HS-5 (cell line): ENCODE measurements at regions not wholly inside any gene's neighbourhood (a gene's known extent, or its start where the extent isn't known, plus 50 kb on each side); places are given as distances from the start of the nearest gene placed in this dataset.
"Not testable (repeated sequence)": the region's sequence is repeated elsewhere in the genome, so short reads cannot be mapped to it uniquely, and the experiment has no call there.

ENCODE experiments used
- DNase-seq: peaks from one replicate; pipeline ENCODE4 v3.0.0-alpha.2; 2012; ENCODE audit warnings: low read depth

DNA sequence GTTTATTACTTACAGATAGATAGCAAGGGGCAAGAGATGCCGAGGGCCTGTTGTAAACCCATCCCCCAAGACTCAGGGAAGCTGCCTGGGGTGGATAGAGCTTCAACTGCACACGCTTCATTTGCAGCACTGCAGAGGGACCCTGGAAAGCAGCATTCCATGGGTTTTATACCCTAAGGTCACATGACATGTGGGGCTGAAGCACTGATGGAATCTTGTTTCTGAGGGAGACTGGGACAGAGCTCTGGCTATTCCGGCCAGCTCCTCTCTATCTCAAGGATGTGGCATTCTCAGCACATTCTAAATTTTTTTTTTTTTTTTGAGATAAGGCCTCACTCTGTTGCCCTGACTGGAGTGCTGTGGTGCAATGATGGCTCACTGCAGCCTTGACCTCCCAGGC, 300.1 kb downstream of the MYCN start:
- DNase-seq = no peak

- no peak for DNase-seq
These were observed 299.0 kb downstream of the MYCN start for GRCh38 chr2:16239296-16239850.

DNA sequence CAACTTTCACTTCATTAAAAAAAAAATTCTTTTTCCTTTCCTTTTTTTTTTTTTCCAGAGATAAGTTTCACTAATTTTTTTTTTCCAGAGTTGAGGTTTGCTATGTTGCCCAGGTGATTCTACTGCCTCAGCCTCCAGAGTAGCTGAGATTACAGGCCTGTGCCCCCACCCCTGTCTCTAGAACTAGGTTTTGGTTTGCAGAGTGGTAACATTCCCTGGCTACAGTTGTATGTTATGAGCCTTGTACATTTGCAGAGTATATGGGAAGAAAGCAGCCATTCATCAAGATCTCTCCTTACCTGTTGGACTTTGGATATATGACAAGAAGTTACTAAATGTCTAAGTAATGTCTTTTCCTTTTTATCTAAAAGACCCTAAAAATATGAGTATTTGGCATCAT, 298.4 kb downstream of the MYCN start:
- DNase-seq = no peak

DNA sequence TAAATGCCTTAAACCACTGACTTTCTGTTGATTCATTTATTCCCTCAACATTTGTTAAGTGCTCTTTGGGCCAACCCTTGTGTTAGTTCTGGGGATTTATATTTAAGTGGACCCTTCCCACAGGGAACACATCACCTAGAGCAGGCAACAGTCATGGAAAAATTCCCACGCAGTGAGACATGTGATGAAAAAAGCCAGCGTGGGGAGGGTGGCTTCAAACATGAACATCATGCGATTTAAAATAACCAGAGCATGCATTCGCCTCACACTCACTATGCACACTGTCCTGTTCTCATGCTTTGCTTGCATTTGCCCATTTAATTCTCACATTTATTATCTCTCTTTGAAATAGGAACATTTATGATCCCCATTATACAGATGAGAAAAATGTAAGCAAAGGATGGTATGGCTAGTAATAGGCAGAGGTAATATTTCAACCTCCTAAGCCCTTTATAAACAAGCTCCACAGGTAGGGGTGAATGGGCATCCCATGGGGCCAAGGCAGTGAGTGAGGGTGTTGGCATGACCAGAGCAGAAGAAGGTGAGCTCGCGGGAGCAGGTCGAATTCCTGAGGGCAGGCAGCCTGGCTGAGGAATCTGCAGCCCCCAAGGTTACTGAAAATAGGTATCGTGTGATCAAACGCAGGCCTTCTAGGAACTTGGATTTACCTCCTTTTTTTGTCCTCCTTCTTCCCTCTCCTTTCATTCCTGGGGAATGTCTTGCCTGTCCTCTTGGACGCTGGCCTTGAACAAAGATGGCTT, 297.8 kb downstream of the MYCN start:
- DNase-seq = no peak

DNA sequence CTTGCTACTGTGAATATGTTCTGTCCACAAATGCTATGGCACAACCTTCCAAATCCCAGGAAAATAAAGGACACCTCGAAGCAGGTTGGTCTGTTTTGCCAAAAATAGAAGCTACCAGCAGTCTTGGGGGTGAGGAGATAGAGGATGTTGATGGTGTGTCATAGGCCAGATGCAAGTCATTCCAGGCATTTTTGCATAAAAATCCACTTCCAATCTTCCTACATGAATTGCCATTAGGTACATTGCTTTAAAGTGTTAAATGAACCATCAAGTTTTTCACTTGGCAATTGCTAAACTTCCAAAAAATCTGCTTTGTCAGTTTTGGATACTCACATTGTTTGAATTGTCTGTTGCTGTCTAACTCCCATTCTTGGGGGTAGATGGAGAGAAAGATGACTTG, 295.4 kb downstream of the MYCN start:
- no peak for DNase-seq

DNA sequence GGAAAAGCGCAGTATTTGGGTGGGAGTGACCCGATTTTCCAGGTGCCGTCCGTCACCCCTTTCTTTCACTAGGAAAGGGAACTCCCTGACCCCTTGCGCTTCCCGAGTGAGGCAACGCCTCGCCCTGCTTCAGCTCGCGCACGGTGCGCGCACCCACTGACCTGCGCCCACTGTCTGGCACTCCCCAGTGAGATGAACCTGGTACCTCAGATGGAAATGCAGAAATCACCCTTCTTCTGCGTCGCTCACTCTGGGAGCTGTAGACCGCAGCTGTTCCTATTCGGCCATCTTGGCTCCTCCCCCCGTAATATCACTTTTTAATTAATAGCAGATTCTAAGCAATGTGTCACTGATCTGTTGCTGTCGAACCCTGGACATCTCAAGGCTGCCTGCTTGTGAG, 294.9 kb downstream of the MYCN start:
- not testable (repeated sequence) for DNase-seq

DNA sequence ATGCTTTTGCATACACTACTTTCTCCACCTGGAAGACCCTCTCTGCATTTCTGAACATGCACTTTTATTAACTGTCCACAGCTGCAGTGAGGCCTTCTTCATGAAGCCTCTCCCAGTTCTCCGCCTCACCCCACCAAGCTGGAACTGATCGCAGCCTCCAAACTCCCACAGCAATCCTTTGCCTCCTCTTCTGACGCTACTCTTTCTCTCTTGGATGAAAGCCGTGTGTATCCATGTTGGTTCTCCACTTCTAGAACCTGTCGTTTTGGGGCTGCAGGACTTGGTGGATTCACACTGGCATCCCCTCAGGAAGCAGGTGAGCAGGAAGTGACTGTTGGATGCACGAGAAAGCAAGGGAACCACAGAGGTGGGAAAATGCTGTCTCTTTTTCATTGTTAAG, 288.6 kb downstream of the MYCN start:
- DNase-seq = no peak

GRCh38 chr2:16228471-16228870, 288.1 kb downstream of the MYCN start:
- DNase-seq = no peak

DNA sequence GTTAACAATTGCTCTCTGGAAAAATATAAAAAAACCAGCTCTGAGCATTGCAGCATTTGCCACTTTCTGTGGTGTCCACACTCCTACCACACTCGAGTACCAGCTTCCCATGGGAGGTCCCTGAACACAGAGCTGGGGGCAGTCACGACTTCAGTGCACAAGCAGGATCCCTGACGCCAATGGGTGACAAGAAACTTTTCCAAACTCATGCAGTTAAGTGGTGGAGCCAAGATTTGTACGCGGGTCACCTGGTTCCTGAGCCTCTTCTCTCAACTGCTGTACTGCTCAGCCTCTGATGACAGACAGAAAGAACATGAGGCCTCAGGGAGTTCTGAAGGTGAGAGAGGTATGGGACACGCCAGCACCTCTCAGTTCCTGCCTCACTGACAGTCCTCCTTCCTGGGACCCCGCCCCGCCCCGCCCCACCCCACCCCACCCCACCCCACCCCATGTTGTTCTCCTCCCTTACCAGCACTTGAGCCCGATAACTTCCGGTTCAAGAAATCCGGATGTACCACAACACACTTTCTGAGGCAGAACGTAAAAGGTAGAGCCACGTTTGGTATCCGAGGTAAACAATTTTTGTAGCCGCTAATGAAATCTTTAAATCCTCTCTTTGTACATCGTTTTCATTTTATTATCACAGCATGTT, 287.6 kb downstream of the MYCN start:
- DNase-seq = no peak

DNA sequence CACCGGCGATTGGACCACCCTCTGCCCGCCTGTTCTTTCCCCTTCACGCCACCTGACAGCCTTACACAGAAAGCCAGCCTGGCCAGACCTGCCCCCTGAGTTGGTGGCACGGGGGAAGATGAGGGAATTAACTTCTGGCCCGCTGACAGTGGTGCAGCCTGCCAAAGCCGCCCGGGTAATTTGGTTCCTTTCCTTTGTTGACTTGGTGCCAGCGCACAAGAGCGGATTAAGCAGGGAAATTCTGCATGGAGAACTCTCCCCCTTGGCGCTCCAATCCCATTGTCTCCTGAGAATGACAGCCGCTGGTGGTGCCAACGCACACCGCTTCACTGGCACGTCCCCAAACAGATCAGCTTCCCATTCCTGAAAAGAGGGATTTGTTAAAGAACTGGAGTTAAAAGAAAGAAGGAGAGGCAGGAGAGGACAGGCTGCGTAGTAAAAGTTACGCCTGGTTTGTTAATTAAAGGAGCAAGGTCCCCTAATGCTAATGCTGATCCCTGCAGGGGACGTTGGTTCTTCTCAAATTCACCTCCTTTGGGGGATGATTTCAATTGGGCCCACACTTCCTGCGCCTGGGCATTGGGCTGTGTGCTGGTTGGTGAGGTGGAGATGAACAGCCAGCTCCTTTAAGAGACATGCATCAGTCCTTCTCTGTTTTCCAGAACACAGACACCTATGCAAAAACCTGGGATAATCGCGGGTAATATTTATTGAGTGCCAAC, 286.8 kb downstream of the MYCN start:
- DNase-seq = no peak

DNA sequence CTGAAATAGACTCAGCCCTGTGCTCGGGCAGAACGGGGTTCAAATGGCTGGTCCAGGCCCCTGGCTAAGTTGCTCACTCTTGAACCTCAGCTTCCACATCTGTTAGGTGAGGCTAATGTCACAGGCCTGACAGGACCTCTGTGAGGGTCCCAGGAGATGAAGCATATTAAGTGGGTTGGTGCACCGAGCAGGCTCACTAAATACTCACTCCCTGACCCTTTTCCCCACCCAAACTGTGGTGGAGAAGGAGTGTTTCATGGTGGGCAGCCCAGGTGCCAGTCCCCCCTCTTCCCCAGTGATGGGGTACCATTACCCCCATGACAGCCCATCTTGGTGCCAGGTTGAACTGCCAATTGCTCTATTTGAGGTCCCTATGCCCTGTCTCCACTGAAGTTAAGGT, 286.0 kb downstream of the MYCN start:
- DNase-seq = no peak

GRCh38 chr2:16225545-16225944, 285.2 kb downstream of the MYCN start:
- no peak for DNase-seq

- DNase-seq = no peak
These were observed 284.7 kb downstream of the MYCN start for GRCh38 chr2:16225071-16225470.

GRCh38 chr2:16224298-16225045, 284.1 kb downstream of the MYCN start:
- no peak for DNase-seq

- no peak for DNase-seq
These were observed 283.5 kb downstream of the MYCN start for GRCh38 chr2:16223841-16224177.

DNA sequence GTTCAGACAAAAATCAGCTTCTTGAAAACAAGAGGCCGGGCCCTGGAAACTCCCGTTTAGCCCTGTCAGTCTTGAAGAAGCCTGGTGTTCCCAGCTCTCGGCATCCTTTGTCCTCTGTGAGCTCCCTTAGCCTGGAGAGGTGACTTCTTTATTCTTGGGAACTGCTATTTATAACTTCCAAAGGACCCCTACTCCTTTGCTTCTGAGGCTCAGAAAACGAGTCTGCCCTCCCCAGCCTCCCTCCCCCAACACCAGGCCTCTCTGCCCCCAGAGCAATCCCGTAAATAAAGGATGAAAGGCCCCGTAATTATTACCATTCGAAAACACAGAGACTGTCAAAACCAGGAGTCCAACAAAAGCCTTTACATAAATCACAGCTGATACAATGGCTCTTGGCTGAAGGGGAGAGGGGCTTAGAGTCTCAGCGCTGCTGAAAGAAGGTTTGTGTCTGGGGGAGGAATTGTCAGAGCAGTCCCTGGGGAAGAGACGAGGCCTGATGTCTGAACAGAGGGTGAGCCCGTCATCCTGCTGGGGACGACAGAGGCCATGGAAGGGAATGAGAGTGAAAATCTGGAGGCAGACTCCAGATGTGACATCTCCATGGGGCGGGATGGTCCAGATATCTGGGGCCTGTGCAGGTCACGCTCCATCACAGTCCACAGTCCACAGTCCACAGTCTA, 283.0 kb downstream of the MYCN start:
- DNase-seq = no peak

DNA sequence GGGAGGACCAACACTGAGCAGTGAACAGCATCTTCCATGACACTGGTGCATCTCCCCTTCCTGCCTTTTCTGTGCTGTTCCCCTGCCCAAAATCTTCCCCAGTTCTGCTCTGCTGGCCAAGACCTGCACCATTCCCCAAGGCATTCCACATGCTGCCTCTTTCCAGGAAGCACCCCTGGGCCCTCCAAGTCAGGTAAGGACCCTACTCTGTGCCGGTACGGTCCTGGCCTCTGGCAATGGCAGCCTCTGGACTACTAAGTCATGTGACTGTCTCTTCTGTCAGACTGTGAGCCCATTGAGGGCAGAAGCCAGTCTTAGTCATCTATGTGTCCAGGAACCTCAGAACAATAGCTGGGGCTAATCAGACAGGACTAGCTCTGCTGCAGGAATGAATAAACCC, 282.0 kb downstream of the MYCN start:
- no peak for DNase-seq

DNA sequence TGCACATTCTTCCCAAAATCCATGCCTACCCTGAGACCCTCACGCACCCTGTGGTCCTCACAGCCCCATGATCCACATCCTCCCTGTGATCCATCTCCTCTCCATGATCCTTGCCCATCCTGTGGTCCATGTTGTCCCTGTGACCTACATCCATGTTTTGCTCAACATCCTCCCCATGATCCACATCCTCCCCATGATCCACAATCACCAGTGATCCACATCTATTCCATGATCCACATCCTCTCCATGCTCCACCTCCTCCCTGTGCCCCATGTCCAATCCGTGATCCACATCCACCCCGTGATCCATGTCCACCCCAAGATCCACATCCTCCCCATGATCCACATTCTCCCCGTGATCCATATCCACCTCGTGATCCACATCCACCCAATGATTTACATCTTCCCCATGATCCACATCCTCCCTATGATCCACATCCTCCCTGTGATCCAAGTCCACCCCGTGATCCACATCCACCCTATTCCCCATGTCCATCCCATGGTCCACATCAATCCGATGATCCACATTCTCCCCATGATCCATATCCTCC, 281.2 kb downstream of the MYCN start:
- no peak for DNase-seq

GRCh38 chr2:16219292-16219975, 279.1 kb downstream of the MYCN start:
- DNase-seq = no peak

GRCh38 chr2:16218625-16219024, 278.3 kb downstream of the MYCN start:
- no peak for DNase-seq

DNA sequence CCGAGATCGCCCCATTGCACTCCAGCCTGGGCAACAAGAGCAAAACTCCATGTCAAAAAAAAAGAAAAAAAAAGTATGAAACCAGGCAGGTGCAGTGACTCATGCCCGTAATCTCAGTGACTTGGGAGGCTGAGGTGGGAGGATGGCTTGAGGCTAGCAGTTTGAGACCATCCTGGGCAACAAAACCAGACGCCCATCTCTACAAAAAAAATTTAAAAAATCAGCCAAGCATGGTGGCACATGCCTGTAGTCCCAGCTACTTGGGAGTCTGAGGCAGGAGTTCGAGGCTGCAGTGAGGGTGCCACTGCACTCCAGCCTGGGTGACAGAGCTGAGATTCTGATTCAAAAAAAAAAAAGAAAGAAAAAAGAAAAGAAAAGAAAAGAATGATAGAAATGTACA, 277.8 kb downstream of the MYCN start:
- no peak for DNase-seq
